Neural progenitor cell (in vitro differentiated cells): ENCODE measurements at regions not wholly inside any gene's neighbourhood (a gene's known extent, or its start where the extent isn't known, plus 50 kb on each side); places are given as distances from the start of the nearest gene placed in this dataset.

ENCODE experiments used
- DNase-seq: peaks from one replicate; pipeline ENCODE4 v3.0.0-alpha.2; 2016; ENCODE audit warnings: low spot score
- H2AFZ ChIP-seq: fragments of 200-600 bp; sonication (generic); replicated peaks from 2 replicates; pipeline ENCODE4 v1.6.1; 2016; ENCODE audit warnings: antibody characterized with exemption
- H3F3A ChIP-seq: fragments of 200-600 bp; sonication (generic); 2 replicates; pipeline ENCODE4 v1.6.1; 2016; ENCODE audit warnings: antibody characterized with exemption, low read depth
- H3K27ac ChIP-seq: fragments of 200-600 bp; sonication (generic); 2 replicates; pipeline ENCODE4 v1.5.1; 2016; ENCODE audit warnings: mild to moderate bottlenecking
- H3K27me3 ChIP-seq: fragments of 200-600 bp; sonication (generic); 2 replicates; pipeline ENCODE4 v1.6.1; 2016; ENCODE audit warnings: mild to moderate bottlenecking, moderate library complexity
- H3K36me3 ChIP-seq: fragments of 200-600 bp; sonication (generic); 2 replicates; pipeline ENCODE4 v1.5.1; 2016
- H3K4me1 ChIP-seq: fragments of 200-600 bp; sonication (generic); 2 replicates; pipeline ENCODE4 v1.6.1; 2016; ENCODE audit warnings: mixed run types
- H3K4me2 ChIP-seq: fragments of 200-600 bp; sonication (generic); 2 replicates; pipeline ENCODE4 v1.6.1; 2016
- H3K4me3 ChIP-seq: fragments of 200-600 bp; sonication (generic); 2 replicates; pipeline ENCODE4 v1.5.1; 2016
- H3K79me2 ChIP-seq: fragments of 200-600 bp; sonication (generic); 2 replicates; pipeline ENCODE4 v1.6.1; 2016; ENCODE audit warnings: low read depth
- H3K9ac ChIP-seq: fragments of 200-600 bp; sonication (generic); 2 replicates; pipeline ENCODE4 v1.6.1; 2016
- H3K9me3 ChIP-seq: fragments of 200-600 bp; sonication (generic); 2 replicates; pipeline ENCODE4 v1.5.1; 2016; ENCODE audit warnings: low read depth
- H4K20me1 ChIP-seq: fragments of 200-600 bp; sonication (generic); 2 replicates; pipeline ENCODE4 v1.6.1; 2016; ENCODE audit warnings: low read depth
- H3K27ac Mint-ChIP-seq: 3 replicates; pipeline ENCODE4 v1.8.0; 2021; ENCODE audit warnings: mixed read lengths
- H3K27me3 Mint-ChIP-seq: 2 replicates; pipeline ENCODE4 v1.8.0; 2022; ENCODE audit warnings: low read depth, mild to moderate bottlenecking, inconsistent platforms, moderate library complexity, mixed read lengths; ENCODE audit not compliant: insufficient read depth
- H3K36me3 Mint-ChIP-seq: 3 replicates; pipeline ENCODE4 v1.8.0; 2021; ENCODE audit warnings: mixed read lengths
- H3K4me1 Mint-ChIP-seq: 3 replicates; pipeline ENCODE4 v1.8.0; 2021; ENCODE audit warnings: mixed read lengths
- H3K4me3 Mint-ChIP-seq: 3 replicates; pipeline ENCODE4 v1.8.0; 2021; ENCODE audit warnings: mild to moderate bottlenecking, moderate library complexity, mixed read lengths
- H3K9me3 Mint-ChIP-seq: 3 replicates; pipeline ENCODE4 v1.8.0; 2020; ENCODE audit warnings: mixed read lengths
- EZH2 ChIP-seq: fragments of 200-600 bp; sonication (generic); IDR thresholded peaks from 2 replicates; pipeline ENCODE4 v1.6.1; 2017; ENCODE audit warnings: antibody characterized with exemption, mild to moderate bottlenecking, moderate library complexity
- EZH2phosphoT487 ChIP-seq: fragments of 200-600 bp; sonication (generic); IDR thresholded peaks from 2 replicates; pipeline ENCODE4 v1.6.1; 2017; ENCODE audit warnings: antibody characterized with exemption
- TF ChIP-seq, protein P1 (sequence below): fragments of 200-600 bp; sonication (generic); IDR thresholded peaks from 2 replicates; pipeline ENCODE4 v1.5.1; 2017; ENCODE audit warnings: antibody characterized with exemption, mild to moderate bottlenecking

DNA sequence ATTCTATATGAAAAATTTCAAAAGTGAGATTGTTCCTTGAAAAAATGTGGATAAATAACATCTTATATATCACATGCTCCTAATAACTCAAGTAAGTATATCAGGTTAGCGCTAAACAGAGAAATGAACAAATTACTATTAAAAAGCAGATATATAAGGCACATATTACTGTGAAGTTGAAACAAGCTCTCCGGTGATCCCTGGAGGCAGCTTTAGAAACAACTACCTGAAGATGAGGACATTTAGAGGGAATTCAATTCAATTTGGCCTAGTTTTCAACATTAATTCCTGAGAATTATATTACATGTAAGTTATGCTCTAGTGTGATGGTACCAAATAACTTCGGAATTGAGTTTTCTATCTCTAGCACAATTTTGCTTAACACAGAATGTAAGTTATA lies 1373.6 kb upstream of the SPRY2 start:
- Histone ChIP-seq H3K9ac (no peak overlapping the region), H3K79me2 (no peaks in the 10 kb centered on the region), H3K9me3 (no peaks in the 10 kb centered on the region), H4K20me1 (no peaks in the 10 kb centered on the region), H3K27me3 (no peaks in the 10 kb centered on the region), H3K4me3 (no peak overlapping the region), H3K4me1 (no peaks in the 10 kb centered on the region), H2AFZ (no peak overlapping the region), H3K27ac (no peak overlapping the region), H3K36me3 (no peaks in the 10 kb centered on the region), H3F3A (no peaks in the 10 kb centered on the region), H3K4me2 (no peak overlapping the region)
- H3K36me3 Mint-ChIP-seq, result no peaks in the 10 kb centered on the region
- H3K9me3 Mint-ChIP-seq, result no peaks in the 10 kb centered on the region
- H3K27ac Mint-ChIP-seq, result no peak overlapping the region
- no peak for DNase-seq
- no peaks in the 10 kb centered on the region for H3K27me3 Mint-ChIP-seq
- TF ChIP-seq EZH2 (no peak), EZH2phosphoT487 (no peak)
- TF ChIP-seq, protein P1, sequence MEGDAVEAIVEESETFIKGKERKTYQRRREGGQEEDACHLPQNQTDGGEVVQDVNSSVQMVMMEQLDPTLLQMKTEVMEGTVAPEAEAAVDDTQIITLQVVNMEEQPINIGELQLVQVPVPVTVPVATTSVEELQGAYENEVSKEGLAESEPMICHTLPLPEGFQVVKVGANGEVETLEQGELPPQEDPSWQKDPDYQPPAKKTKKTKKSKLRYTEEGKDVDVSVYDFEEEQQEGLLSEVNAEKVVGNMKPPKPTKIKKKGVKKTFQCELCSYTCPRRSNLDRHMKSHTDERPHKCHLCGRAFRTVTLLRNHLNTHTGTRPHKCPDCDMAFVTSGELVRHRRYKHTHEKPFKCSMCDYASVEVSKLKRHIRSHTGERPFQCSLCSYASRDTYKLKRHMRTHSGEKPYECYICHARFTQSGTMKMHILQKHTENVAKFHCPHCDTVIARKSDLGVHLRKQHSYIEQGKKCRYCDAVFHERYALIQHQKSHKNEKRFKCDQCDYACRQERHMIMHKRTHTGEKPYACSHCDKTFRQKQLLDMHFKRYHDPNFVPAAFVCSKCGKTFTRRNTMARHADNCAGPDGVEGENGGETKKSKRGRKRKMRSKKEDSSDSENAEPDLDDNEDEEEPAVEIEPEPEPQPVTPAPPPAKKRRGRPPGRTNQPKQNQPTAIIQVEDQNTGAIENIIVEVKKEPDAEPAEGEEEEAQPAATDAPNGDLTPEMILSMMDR, result no peak
- H3K4me3 Mint-ChIP-seq, result no peak overlapping the region
- H3K4me1 Mint-ChIP-seq, result no peaks in the 10 kb centered on the region

DNA sequence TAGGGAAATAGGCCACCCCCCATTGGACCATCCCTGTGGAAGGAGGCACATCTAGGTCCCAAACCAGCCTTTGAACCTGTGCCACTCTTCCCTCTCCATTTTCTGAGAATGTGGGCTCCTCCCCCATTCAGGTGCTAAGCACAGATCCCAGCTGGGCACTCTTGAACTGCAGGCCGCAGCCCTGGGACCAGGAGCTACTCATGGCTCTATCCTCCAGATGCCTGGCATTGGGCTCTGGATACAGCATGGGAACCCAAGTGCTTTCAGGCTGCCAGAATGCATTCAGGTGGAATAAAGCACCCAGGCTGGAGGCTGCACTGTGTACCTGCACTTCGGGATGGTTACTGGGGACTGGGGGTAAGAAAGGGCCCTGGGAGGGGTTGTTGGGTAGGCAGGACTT lies 1372.3 kb upstream of the SPRY2 start:
- H3K27me3 Mint-ChIP-seq, result no peaks in the 10 kb centered on the region
- DNase-seq, result no peak
- H3K27ac ChIP-seq, result no peak overlapping the region
- no peaks in the 10 kb centered on the region for H3K9me3 Mint-ChIP-seq
- H3K27me3 ChIP-seq, result no peaks in the 10 kb centered on the region
- no peaks in the 10 kb centered on the region for H3K4me1 ChIP-seq
- H3K27ac Mint-ChIP-seq, result no peak overlapping the region
- no peak overlapping the region for H3K9ac ChIP-seq
- H3K9me3 ChIP-seq, result no peaks in the 10 kb centered on the region
- no peak overlapping the region for H3K4me2 ChIP-seq
- no peaks in the 10 kb centered on the region for H3K36me3 Mint-ChIP-seq
- no peak overlapping the region for H3K4me3 Mint-ChIP-seq
- no peaks in the 10 kb centered on the region for H4K20me1 ChIP-seq
- H3K79me2 ChIP-seq, result no peaks in the 10 kb centered on the region
- no peak overlapping the region for H3K4me3 ChIP-seq
- H3F3A ChIP-seq, result no peaks in the 10 kb centered on the region
- no peak overlapping the region for H2AFZ ChIP-seq
- TF ChIP-seq, protein P1, result no peak
- no peak for TF ChIP-seq EZH2
- no peak for TF ChIP-seq EZH2phosphoT487
- H3K36me3 ChIP-seq, result no peaks in the 10 kb centered on the region
- no peaks in the 10 kb centered on the region for H3K4me1 Mint-ChIP-seq

DNA sequence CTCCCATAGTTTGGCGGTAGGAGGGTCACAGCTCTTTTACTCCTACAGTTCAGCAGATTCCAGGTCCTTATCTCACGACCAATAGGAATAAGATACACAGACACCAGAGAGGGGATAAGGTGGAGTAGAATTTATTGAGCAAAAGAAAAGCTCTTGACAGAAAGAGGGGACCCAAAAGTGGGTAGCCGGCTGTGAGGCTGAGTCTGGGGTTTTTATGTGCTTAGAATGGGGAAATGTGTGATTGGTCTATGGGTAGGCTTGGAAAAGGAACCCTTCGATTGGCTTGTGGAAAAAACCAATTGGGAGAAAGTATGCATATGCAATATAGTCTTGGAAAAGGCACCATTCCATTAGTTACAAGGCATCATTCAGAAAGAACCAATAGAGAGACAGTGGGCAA lies 1356.9 kb upstream of the SPRY2 start:
- TF ChIP-seq EZH2 (no peak), EZH2phosphoT487 (no peak)
- TF ChIP-seq, protein P1, result no peak
- Histone ChIP-seq H3K4me1 (no peaks in the 10 kb centered on the region), H3K36me3 (no peaks in the 10 kb centered on the region), H2AFZ (no peak overlapping the region), H3F3A (no peaks in the 10 kb centered on the region), H3K79me2 (no peaks in the 10 kb centered on the region), H3K4me3 (no peak overlapping the region), H4K20me1 (no peaks in the 10 kb centered on the region), H3K27me3 (no peaks in the 10 kb centered on the region), H3K4me2 (no peak overlapping the region), H3K27ac (no peak overlapping the region), H3K9ac (no peak overlapping the region), H3K9me3 (no peaks in the 10 kb centered on the region)
- H3K27me3 Mint-ChIP-seq, result no peaks in the 10 kb centered on the region
- no peaks in the 10 kb centered on the region for H3K36me3 Mint-ChIP-seq
- no peaks in the 10 kb centered on the region for H3K4me1 Mint-ChIP-seq
- H3K9me3 Mint-ChIP-seq, result no peaks in the 10 kb centered on the region
- H3K4me3 Mint-ChIP-seq, result no peak overlapping the region
- no peak overlapping the region for H3K27ac Mint-ChIP-seq
- DNase-seq, result no peak

DNA sequence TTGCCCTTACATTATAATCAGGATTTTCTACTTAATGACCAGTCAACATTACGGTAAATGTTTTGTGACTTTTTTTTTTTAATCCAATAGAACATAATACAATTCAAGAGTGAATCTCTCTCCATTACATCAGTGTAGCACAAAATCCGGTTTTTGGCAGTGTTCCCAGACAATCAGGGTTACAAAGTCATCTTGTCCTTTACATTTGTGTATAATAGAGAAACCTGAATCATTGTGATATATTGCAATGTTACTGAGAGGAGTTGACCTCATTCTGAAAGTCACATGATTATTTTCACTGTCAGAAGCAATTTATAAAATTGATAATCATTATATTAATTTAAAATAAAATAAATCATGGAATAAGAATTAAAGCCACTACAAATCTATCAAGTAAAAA lies 1346.0 kb upstream of the SPRY2 start:
- Mint-ChIP-seq H3K4me1 (no peaks in the 10 kb centered on the region), H3K27me3 (no peaks in the 10 kb centered on the region), H3K27ac (no peak overlapping the region), H3K36me3 (no peaks in the 10 kb centered on the region), H3K9me3 (no peaks in the 10 kb centered on the region), H3K4me3 (no peak overlapping the region)
- no peak overlapping the region for H3K27ac ChIP-seq
- no peak overlapping the region for H2AFZ ChIP-seq
- no peaks in the 10 kb centered on the region for H3K4me1 ChIP-seq
- no peak overlapping the region for H3K9ac ChIP-seq
- H3K36me3 ChIP-seq, result no peaks in the 10 kb centered on the region
- no peaks in the 10 kb centered on the region for H3K27me3 ChIP-seq
- no peak overlapping the region for H3K4me3 ChIP-seq
- no peaks in the 10 kb centered on the region for H3K9me3 ChIP-seq
- no peaks in the 10 kb centered on the region for H3K79me2 ChIP-seq
- TF ChIP-seq, protein P1, result no peak
- TF ChIP-seq EZH2 (no peak), EZH2phosphoT487 (no peak)
- H4K20me1 ChIP-seq, result no peaks in the 10 kb centered on the region
- no peak for DNase-seq
- H3K4me2 ChIP-seq, result no peak overlapping the region
- no peaks in the 10 kb centered on the region for H3F3A ChIP-seq
